Right renal pelvis (tissue), 4 donors: ENCODE measurements at regions not wholly inside any gene's neighbourhood (a gene's known extent, or its start where the extent isn't known, plus 50 kb on each side); places are given as distances from the start of the nearest gene placed in this dataset.
"Not testable (repeated sequence)": the region's sequence is repeated elsewhere in the genome, so short reads cannot be mapped to it uniquely, and the experiment has no call there.

Source experiments
- DNase-seq, 4 donors: peaks; one replicate each; pipeline ENCODE4 v3.0.0-alpha.2; 2013; ENCODE audit warnings: low read depth in 4 of 4, low spot score in 3 of 4, missing footprints in 1 of 4

GRCh38 chr18:44358402-44358801, 322.3 kb upstream of the SETBP1 start:
- no peak for DNase-seq

- not testable (repeated sequence) for DNase-seq
Measured at GRCh38 chr18:44359741-44360140, 320.9 kb upstream of the SETBP1 start.

DNA sequence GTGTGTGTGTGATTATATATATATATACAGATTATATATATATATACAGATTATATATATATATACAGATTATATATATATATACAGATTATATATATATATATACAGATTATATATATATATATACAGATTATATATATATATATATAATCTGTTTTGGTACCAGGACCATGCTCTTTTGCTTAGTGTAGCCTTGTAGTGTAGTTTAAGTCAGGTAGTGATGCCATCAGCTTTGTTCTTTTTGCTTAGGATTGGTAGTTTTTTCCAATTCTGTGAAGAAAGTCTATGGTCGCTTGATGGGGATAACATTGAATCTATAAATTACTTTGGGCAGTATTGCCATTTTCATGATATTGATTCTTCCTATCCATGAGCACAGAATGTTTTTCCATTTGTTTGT, 318.5 kb upstream of the SETBP1 start:
- DNase-seq: not testable (repeated sequence)

DNA sequence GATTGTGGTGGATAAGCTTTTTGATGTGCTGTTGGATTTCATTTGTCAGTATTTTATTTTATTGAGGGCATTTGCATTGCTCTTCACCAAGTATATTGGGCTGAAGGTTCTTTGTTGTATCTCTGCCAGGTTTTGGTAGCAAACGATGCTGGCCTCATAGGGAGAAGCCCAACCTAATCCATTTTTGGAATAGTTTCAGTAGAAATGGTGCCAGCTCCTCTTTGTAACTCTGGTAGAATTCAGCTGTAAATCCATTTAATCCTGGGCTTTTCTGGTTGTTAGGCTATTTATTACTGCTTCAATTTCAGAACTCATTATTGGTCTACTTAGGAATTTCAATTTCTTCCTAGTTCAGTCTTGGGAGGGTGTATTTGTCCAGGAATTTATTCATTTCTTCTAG, 309.8 kb upstream of the SETBP1 start:
- no peak for DNase-seq

DNA sequence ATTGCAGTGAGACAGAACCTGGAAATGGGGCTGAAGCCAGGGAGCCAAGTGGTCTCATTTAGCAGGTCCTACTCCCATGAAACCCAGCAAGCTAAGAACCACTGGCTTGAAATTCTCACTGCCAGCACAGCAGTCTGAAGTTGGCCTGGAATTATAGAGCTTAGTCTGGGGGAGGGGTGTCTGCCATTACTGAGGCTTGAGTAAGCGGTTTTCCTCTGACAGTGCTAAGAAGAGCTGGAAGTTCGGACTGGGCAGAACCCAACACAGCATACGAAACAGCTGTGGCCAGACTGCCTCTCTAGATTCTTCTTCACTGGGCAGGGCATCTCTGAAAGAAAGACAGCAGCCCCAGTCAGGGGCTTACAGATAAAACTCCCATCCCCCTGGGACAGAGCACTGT, 305.7 kb upstream of the SETBP1 start:
- no peak for DNase-seq

- no peak for DNase-seq
Measured at GRCh38 chr18:44386401-44386800, 294.3 kb upstream of the SETBP1 start.

DNA sequence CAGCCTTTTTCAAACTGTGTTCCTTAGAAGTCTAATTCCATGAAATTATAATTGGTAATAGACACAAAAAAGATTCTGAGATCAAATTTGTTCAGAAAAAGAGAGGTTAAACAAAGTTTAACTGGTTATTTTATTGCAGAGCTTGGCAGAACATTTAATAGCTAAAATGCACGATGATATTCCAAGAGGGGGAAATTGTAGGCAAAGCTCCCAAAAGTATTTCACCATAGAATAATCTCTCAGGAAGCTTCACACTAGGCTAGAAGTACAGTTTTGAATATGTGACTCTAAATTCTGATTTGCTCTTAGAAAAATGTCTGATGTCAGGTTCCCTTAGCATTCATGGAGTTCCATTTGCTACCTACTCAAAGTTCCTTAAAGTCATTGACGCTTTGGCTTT, 292.4 kb upstream of the SETBP1 start:
- no peak for DNase-seq

- DNase-seq: peak in 1 of 4 donors; percentile 5
Measured at GRCh38 chr18:44392933-44393332, 287.8 kb upstream of the SETBP1 start.

GRCh38 chr18:44393406-44393805, 287.3 kb upstream of the SETBP1 start:
- peak; percentile 18 to 43 (median 29) for DNase-seq

GRCh38 chr18:44396550-44396949, 284.1 kb upstream of the SETBP1 start:
- no peak for DNase-seq

GRCh38 chr18:44409071-44409470, 271.6 kb upstream of the SETBP1 start:
- no peak for DNase-seq

GRCh38 chr18:44409515-44409914, 271.2 kb upstream of the SETBP1 start:
- DNase-seq: no peak

DNA sequence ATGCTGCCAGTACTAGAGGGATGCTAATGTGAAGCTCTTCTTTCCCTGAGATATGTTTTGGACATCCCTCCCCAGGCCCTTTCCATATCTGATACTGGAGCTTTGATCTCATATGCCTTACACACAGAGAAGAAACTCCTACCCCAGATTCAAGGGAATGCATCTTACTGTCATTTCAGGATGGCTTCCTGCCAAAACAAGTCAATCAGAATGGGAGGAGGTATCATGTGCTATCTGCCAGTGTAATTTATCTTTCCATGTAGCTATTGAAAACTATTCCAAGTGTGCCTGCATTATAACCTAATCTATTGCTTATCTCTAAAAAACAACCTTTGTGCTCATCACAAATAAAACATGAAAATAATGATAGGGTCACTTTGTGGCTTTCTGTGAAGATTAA, 269.9 kb upstream of the SETBP1 start:
- no peak for DNase-seq

DNA sequence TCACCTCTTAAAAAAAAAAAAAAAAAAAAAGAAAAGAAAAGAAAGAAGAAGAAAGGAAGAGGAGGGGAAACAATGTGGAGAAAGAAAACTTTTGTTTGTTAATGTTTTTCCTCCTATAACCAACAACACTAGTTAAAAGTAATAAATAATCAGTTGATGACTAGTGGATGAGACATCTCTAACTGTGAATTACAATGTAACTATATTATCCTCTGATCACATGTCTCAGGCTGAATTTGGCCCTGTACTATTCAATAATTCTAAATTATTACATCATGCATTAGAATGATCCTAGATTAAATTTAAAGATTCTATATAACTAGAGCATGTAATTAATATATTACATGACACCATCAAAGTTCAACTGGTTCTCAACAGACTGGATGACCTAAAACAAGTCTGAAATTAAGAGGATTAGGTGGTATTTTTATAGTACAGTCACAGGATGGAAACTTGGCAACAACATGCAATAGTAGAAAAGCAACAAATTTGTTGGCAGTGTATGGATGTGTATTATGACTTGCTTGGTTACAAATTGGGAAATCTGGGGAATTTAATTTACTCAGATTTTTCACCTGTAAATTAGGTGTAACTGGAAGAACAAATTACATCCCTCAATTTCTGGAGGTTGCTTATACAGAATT, 269.3 kb upstream of the SETBP1 start:
- no peak for DNase-seq

- no peak for DNase-seq
Measured at GRCh38 chr18:44411976-44412375, 268.7 kb upstream of the SETBP1 start.

DNA sequence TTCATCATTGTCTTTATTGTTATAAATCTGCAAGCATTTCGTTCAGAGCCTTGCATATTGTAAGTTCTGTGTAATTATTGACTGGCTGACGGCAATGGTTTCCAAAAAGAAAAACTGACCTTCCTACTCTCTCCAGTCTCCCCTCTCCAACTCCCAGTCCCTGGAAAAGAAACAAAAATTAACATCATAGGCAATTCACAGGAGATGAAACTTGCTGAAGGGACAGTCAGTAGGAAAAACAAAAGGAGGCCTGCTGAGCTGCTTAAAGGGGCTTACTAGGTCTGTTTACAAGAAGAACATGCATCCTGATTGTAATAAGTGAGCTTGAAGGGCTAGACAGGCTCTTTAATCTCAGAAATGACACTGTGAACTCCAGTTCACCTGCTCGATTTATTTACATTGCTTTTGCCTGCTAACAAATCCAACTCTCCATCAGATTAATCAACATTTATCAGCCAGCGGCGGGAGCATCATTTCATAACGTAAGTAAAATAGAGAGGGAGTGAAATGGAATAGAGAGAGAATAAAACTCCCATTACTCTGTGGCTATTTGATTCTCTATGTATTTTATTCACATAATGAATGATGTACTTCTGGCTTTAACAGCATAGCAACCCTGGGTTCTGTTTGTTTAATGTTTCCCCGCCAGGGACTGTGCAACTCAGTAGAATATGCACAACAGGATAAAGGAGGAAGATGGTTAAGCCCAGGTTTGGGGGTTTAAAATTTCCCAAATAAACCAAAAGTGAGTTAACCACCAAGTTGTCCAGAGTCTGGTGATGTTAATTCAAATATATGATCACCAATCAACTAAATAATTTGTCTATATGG, 256.7 kb upstream of the SETBP1 start:
- DNase-seq: no peak

DNA sequence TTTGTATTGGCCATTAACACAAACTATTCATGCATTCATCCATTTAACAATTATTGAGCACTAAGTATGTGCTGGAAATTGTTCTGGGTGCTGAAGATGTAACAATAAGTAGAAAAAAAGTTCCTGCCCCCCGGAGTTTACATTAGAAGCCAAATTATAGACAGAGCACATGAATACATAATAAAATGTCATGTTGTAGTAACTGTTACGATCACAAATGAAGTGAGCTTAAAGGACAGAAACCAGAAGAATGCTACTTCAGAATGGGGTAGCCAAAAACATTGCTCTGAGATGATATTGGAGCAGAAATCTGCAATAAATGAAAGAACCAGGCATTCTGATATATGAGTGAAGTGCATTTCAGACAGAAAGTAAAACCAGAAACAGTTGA, 256.0 kb upstream of the SETBP1 start:
- no peak for DNase-seq

DNA sequence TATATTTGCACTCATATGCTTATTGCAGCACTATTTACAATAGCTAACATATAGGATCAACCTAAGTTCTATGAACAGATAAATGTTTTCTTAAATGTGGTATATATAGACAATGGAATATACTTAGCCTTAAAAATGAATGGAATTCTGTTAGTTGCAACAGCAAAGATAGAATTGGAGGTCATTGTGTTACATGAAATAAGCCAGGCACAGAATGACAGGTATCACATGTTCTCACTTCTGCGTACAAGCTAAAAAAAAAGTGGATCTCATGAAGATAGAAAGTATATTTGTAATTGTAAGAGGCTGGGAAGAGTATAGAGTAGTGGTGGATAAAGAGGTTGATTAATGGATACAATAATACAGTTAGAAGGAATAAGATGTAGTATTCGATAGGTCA, 255.5 kb upstream of the SETBP1 start:
- no peak for DNase-seq

DNA sequence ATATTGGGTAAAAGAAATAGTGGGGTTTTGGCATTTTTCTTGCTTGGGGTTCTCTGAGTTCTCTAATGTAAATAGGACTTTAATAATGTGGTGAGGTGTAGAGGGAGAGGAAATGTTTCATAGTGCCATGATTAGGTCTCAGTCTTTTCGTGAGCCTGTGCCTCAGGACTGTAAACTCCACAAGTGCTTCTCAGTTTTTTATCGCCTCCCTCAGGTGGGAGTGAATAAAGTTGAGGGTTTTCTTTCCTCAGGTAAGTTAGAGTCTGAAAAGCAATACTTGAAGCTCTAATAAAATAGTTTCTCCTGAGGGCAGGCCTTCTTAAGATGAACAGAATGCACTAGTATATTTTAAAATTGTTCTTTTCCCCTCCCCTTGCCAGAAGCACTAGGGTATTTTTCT, 243.1 kb upstream of the SETBP1 start:
- no peak for DNase-seq

GRCh38 chr18:44450226-44450625, 230.5 kb upstream of the SETBP1 start:
- DNase-seq: no peak

- no peak for DNase-seq
Measured at GRCh38 chr18:44452346-44452745, 228.3 kb upstream of the SETBP1 start.

DNA sequence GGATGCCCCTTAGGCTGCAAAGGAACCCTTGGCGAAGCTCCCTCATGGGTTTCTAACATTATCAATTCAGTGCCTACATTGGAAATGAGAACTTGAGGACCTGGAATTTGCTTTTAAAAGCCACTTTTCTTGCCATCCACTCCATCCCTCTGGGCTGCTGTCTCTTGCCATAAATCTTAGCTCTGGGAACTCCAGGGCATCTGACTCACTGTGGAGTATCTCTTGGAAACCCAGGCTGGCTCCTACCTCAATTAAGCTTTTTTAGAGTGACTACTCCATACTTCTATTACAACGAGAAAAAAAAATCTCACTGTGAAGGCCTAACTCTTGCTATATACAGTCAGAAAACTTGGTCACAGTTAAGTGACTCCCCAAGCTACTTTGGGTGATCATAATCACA, 227.2 kb upstream of the SETBP1 start:
- no peak for DNase-seq
